CD4-positive, alpha-beta memory T cell (primary cell): ENCODE measurements at regions not wholly inside any gene's neighbourhood (a gene's known extent, or its start where the extent isn't known, plus 50 kb on each side); places are given as distances from the start of the nearest gene placed in this dataset.
A peak's percentile ranks its signal among the peaks of the same experiment; 100 is the strongest.

ENCODE experiments used
- CTCF ChIA-PET: fragments of 350-600 bp; sonication (Branson Sonifier 250); formaldehyde crosslinking; loops from one replicate; lab custom pipeline; 2021; ENCODE audit warnings: inconsistent platforms; ENCODE audit not compliant: partially characterized antibody; lab: Charles Lee
- POLR2A ChIA-PET: fragments of 350-600 bp; sonication (Branson Sonifier 250); formaldehyde crosslinking; loops from one replicate; lab custom pipeline; 2021; ENCODE audit not compliant: partially characterized antibody; lab: Charles Lee
- DNase-seq, 5 donors: peaks; one replicate each; pipeline versions ENCODE4 v3.0.0 to v3.0.0-alpha.2; 2020 to 2022; ENCODE audit warnings: mixed read lengths in 1 of 5
- H3K27ac ChIP-seq: one replicate; pipeline ENCODE4 v1.7.0; 2013; ENCODE audit warnings: low read depth, low read length
- H3K27me3 ChIP-seq: 2 replicates; pipeline ENCODE4 v1.7.0; 2013; ENCODE audit warnings: mild to moderate bottlenecking, low read length, moderate library complexity; ENCODE audit not compliant: insufficient read depth
- H3K36me3 ChIP-seq: 2 replicates; pipeline ENCODE4 v1.7.0; 2013; ENCODE audit warnings: mild to moderate bottlenecking, low read length, moderate library complexity; ENCODE audit not compliant: insufficient read depth
- H3K4me1 ChIP-seq: 2 replicates; pipeline ENCODE4 v1.7.0; 2013; ENCODE audit warnings: mild to moderate bottlenecking, low read length, moderate library complexity; ENCODE audit not compliant: insufficient read depth
- H3K4me3 ChIP-seq, 2 donors: one replicate each; pipeline ENCODE4 v1.7.0; 2013; ENCODE audit warnings: low read length in 2 of 2, mild to moderate bottlenecking in 1 of 2
- H3K9me3 ChIP-seq, 2 donors: one replicate each; pipeline ENCODE4 v1.7.0; 2013; ENCODE audit warnings: low read length in 2 of 2, control low read depth in 1 of 2; ENCODE audit not compliant: control insufficient read depth in 1 of 2
- H3K27ac Mint-ChIP-seq, 7 donors: one replicate each; pipeline ENCODE4 v1.8.0; 2020 to 2021; ENCODE audit warnings: mixed read lengths in 7 of 7, mild to moderate bottlenecking in 6 of 7, inconsistent platforms in 3 of 7, moderate library complexity in 3 of 7
- H3K27me3 Mint-ChIP-seq, 2 donors: one replicate each; pipeline ENCODE4 v1.8.0; 2020 to 2021; ENCODE audit warnings: mixed read lengths in 2 of 2
- H3K36me3 Mint-ChIP-seq, 2 donors: one replicate each; pipeline ENCODE4 v1.8.0; 2020 to 2021; ENCODE audit warnings: mixed read lengths in 2 of 2, inconsistent platforms in 1 of 2, mild to moderate bottlenecking in 1 of 2
- H3K4me1 Mint-ChIP-seq, 4 donors: one replicate each; pipeline ENCODE4 v1.8.0; 2020 to 2021; ENCODE audit warnings: mixed read lengths in 4 of 4, mild to moderate bottlenecking in 1 of 4
- H3K4me3 Mint-ChIP-seq, 8 donors: one replicate each; pipeline ENCODE4 v1.8.0; 2020 to 2021; ENCODE audit warnings: mixed read lengths in 8 of 8, mild to moderate bottlenecking in 7 of 8, moderate library complexity in 6 of 8, inconsistent platforms in 3 of 8
- H3K9me3 Mint-ChIP-seq, 8 donors: one replicate each; pipeline ENCODE4 v1.8.0; 2020 to 2021; ENCODE audit warnings: mixed read lengths in 8 of 8, mild to moderate bottlenecking in 5 of 8, inconsistent platforms in 3 of 8, moderate library complexity in 1 of 8
- intact Hi-C: fragments of 100-400 bp; cut with micrococcal nuclease; formaldehyde crosslinking; loops from one replicate; pipeline ENCODE4 v1.15.1; 2023

DNA sequence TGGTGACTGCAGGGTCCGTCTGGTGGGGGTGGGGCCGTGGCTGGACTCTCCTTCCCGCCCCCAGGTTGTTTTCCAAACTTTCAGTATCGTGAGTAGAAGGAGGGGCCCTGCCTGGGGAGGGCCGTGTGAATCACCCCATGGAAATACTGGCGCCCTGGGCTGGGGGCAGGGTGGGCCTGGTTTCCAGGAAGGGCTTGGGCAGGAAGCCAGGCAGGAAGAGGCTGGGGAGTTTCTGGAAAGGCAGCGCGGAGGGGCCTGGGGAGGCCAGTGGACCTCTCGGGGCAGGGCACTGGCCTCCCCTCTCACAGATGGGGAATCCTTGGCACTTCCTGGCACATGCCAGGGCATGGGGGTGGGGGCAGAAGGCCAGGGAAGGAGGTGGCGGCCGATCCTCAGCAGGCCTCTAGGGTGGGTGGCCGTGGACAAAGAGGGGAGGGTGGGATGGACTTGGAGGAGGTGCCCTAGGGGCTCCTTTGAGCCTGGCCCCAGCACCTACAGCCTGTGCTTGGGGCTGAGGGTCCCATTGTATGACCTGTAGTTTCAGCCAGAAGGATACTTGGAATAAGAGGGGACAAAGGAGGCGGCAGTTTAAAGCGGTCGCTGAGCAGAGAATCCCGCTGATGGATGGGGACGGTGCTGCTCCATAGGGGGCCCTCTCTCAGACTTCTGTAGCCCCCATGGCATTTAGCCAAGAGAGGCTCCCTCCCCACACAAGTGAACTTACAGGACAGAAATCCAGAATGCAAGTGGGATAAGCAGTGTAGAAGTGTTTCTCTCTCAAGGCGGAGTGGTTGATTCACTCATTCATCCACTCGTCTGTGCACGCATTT is 56.5 kb upstream of the GATA2 start:
- intact Hi-C loops: no loop called here
- peaks cover 0 to 2% (median 0%) of the 10 kb centered on the region in 8 donors for H3K9me3 Mint-ChIP-seq
- peaks cover 3% of the 10 kb centered on the region for H3K27me3 ChIP-seq
- H3K36me3 ChIP-seq: no peaks in the 10 kb centered on the region
- H3K27ac ChIP-seq: no peak overlapping the region
- no peaks in the 10 kb centered on the region for H3K9me3 ChIP-seq
- no peaks in the 10 kb centered on the region for H3K4me1 ChIP-seq
- ChIA-PET POLR2A (no interaction called here), CTCF (no interaction called here)
- H3K27me3 Mint-ChIP-seq: peaks cover 28 to 44% of the 10 kb centered on the region in 2 donors
- DNase-seq: no peak
- H3K36me3 Mint-ChIP-seq: peaks cover 0 to 6% of the 10 kb centered on the region in 2 donors
- no peak overlapping the region for H3K27ac Mint-ChIP-seq
- no peak overlapping the region for H3K4me3 ChIP-seq
- H3K4me3 Mint-ChIP-seq: no peak overlapping the region
- peaks cover 2 to 10% (median 5%) of the 10 kb centered on the region in 4 donors for H3K4me1 Mint-ChIP-seq

DNA sequence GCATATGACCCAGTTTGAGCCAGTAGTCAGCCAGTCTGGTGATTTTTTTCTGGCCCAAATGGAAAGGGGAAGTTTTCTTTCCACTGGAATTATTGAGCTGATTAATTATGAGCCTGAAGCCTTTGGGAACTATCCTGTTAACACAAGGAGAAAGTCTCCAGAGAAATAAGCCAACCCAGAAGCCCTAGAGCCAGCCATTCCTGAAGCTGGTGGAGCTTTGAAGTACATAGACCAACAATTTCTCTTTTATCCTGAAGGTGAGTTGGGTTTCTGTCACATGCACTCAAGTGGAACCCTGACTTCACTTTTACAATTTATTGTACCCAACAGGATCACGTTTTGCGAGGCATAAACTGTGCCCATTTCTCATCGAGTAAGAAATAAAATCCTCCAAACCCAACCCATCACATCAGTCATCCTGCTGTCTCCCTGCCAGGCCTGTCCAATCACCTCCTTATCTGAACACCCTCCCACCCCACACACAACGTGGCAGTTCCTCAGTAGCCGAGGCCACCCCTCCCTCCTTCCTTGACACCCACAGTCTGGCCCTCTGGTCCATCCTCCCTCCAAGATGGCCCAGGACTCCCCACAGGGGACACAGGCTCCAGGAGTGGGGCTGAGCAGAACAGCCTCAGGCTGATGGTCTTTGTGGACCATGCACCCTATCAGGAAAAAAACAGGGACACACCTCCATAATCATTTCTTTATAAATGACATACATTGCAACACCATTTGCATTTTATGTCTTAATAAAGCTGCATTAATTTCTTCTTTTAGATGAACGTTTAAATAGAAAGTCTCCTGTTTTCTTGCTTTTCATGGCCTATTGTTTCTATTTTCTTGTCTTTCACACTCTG is 55.7 kb upstream of the GATA2 start:
- H3K9me3 Mint-ChIP-seq: peaks cover 0 to 3% (median under 1%) of the 10 kb centered on the region in 8 donors
- H3K36me3 Mint-ChIP-seq: peaks cover 0 to 3% of the 10 kb centered on the region in 2 donors
- CTCF ChIA-PET: no interaction called here
- intact Hi-C loops: no loop called here
- peaks cover 23 to 38% of the 10 kb centered on the region in 2 donors for H3K27me3 Mint-ChIP-seq
- H3K27ac ChIP-seq: no peak overlapping the region
- H3K4me1 Mint-ChIP-seq: peaks cover 0 to 7% (median 2%) of the 10 kb centered on the region in 4 donors
- H3K4me3 Mint-ChIP-seq: no peak overlapping the region
- peaks cover 3% of the 10 kb centered on the region for H3K27me3 ChIP-seq
- H3K4me1 ChIP-seq: no peaks in the 10 kb centered on the region
- no peak overlapping the region for H3K4me3 ChIP-seq
- DNase-seq: no peak
- no peaks in the 10 kb centered on the region for H3K36me3 ChIP-seq
- POLR2A ChIA-PET: no interaction called here
- H3K27ac Mint-ChIP-seq: no peak overlapping the region
- H3K9me3 ChIP-seq: no peaks in the 10 kb centered on the region

DNA sequence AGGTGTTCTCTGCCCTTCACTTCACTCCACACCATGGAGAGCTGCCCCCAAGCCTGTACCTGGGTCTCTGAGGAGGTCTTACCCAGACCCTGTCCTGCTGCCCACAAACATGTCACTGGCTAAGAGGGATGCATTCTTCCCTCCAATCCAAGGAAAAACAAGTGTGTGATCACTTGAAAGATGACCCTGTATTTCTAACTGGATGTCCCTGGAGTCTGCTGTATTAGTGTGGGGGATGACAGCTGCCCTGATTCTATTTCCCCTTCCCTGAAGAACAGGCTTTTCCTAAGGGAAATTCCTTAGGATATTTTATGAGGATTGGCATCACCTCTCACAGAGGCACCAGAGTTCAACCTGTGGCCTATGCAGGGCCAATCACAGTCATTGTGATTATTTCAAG is 55.0 kb upstream of the GATA2 start:
- POLR2A ChIA-PET: no interaction called here
- CTCF ChIA-PET: no interaction called here

DNA sequence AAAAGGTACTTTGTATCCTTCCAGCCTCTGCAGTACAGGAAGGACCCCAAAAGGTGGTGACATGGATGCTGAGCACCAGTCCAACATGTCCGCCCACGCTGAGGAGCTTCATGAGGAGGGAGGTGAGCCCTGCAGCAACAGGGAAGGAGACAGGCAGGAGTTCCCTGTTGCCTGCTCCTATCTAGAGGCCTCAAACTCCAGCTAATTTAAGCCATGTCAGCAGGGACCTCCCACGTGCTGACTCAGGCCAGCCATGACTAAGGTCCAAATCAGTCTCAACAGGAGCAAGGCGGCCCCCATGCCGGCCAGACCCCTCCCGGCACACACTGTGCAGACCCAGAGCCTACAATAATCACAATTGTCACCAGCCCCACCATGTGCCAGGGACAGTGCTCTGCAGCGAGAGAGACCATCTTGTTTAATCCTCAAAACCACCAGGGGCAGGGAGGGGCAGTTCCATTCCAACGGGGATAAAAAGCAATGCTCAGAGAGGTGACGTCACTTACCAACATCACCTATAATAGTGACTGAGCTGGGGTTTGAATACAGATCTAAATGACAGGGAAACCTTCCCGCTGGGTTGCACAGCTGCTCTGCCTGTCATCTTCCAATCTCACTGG is 54.5 kb upstream of the GATA2 start:
- POLR2A ChIA-PET: no interaction called here
- intact Hi-C loops: no loop called here
- no peak overlapping the region for H3K27ac Mint-ChIP-seq

More for the DNA sequence above, 55.0 kb upstream of the GATA2 start:
- H3K27ac ChIP-seq: no peak overlapping the region
- peaks cover 0 to 3% (median under 1%) of the 10 kb centered on the region in 4 donors for H3K4me1 Mint-ChIP-seq
- H3K36me3 Mint-ChIP-seq: no peaks in the 10 kb centered on the region
- H3K27me3 Mint-ChIP-seq: peaks cover 17 to 37% of the 10 kb centered on the region in 2 donors
- H3K9me3 ChIP-seq: no peaks in the 10 kb centered on the region
- intact Hi-C loops: no loop called here
- no peak overlapping the region for H3K4me3 Mint-ChIP-seq
- no peak overlapping the region for H3K4me3 ChIP-seq
- DNase-seq: no peak
- H3K36me3 ChIP-seq: no peaks in the 10 kb centered on the region
- peak overlapping the region in 1 of 7 donors; percentile 13 for H3K27ac Mint-ChIP-seq
- peaks cover 3% of the 10 kb centered on the region for H3K27me3 ChIP-seq
- H3K4me1 ChIP-seq: no peaks in the 10 kb centered on the region
- H3K9me3 Mint-ChIP-seq: peaks cover 0 to 8% (median 6%) of the 10 kb centered on the region in 8 donors

DNA sequence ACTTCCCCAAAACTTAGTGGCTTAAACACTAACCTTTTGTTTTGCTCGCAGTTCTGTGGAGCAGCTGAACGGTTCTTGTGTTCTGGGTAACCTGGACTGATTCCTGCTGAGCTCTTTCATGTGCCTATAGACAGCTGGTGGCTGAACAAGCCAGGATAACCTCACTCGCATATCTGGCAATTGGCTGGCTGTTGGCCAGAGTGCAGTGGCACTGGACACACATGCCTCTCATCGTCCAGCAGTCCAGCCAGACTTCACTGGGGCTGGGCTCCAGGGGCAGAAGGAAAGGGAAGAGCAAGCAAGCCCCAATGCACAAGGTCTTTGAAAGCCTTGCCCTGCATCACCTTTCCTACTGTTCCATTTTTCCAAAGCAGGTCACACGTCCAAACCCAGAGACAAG is 53.6 kb upstream of the GATA2 start:
- Histone ChIP-seq H3K27me3 (peaks cover 3% of the 10 kb centered on the region), H3K4me3 (no peak overlapping the region), H3K36me3 (no peaks in the 10 kb centered on the region), H3K9me3 (no peaks in the 10 kb centered on the region), H3K27ac (no peak overlapping the region), H3K4me1 (no peaks in the 10 kb centered on the region)
- DNase-seq: no peak
- peaks cover 0 to 14% (median 12%) of the 10 kb centered on the region in 8 donors for H3K9me3 Mint-ChIP-seq
- POLR2A ChIA-PET: no interaction called here
- CTCF ChIA-PET: no interaction called here
- H3K27ac Mint-ChIP-seq: no peak overlapping the region
- H3K4me3 Mint-ChIP-seq: no peak overlapping the region
- intact Hi-C loops: no loop called here
- peaks cover 0 to 3% (median 0%) of the 10 kb centered on the region in 4 donors for H3K4me1 Mint-ChIP-seq
- peaks cover 11 to 37% of the 10 kb centered on the region in 2 donors for H3K27me3 Mint-ChIP-seq
- peaks cover 0 to 8% of the 10 kb centered on the region in 2 donors for H3K36me3 Mint-ChIP-seq

More for the DNA sequence above, 54.5 kb upstream of the GATA2 start:
- Mint-ChIP-seq H3K9me3 (peaks cover 0 to 14% (median 11%) of the 10 kb centered on the region in 8 donors), H3K27me3 (peaks cover 12 to 36% of the 10 kb centered on the region in 2 donors), H3K36me3 (peaks cover 0 to 5% of the 10 kb centered on the region in 2 donors), H3K4me1 (peaks cover 0 to 3% (median 0%) of the 10 kb centered on the region in 4 donors), H3K4me3 (no peak overlapping the region)
- Histone ChIP-seq H3K4me3 (no peak overlapping the region), H3K36me3 (no peaks in the 10 kb centered on the region), H3K27me3 (peaks cover 3% of the 10 kb centered on the region), H3K4me1 (no peaks in the 10 kb centered on the region), H3K27ac (no peak overlapping the region), H3K9me3 (no peaks in the 10 kb centered on the region)
- DNase-seq: no peak
- CTCF ChIA-PET: no interaction called here

DNA sequence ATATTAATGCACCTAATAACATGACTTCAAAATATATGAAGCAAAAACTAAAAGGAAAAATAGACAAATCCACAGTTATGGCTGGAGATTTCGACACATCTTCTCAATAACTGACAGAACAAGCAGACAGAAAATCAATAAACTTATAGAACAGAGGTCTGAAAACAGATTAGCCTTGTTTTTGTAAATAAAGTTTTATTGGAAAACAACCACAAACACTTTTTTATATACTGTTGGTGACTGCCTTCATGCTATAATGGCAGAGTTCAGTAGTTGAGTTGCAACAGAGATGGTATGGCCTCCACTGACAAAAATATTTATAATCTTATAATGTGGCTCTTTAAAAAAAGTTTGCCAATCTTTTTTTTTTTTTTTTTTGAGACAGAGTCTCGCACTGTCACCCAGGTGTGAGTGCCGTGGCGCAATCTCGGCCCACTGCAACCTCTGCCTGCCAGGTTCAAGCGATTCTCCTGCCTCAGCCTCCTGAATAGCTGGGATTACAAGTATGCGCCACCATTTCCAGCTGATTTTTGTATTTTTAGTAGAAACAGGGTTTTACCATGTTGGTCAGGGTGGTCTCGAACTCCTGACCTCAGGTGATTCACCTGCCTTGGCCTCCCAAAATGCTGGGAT is 52.2 kb upstream of the GATA2 start:
- POLR2A ChIA-PET: no interaction called here
- Mint-ChIP-seq H3K27ac (no peak overlapping the region), H3K4me1 (no peaks in the 10 kb centered on the region)

More for the DNA sequence above, 52.2 kb upstream of the GATA2 start:
- Histone ChIP-seq H3K36me3 (no peaks in the 10 kb centered on the region), H3K4me1 (no peaks in the 10 kb centered on the region), H3K4me3 (no peak overlapping the region), H3K27ac (no peak overlapping the region), H3K9me3 (no peaks in the 10 kb centered on the region), H3K27me3 (peaks cover 3% of the 10 kb centered on the region)
- H3K27me3 Mint-ChIP-seq: peaks cover 4 to 39% of the 10 kb centered on the region in 2 donors
- CTCF ChIA-PET: no interaction called here
- peaks cover 0 to 8% of the 10 kb centered on the region in 2 donors for H3K36me3 Mint-ChIP-seq
- H3K4me3 Mint-ChIP-seq: no peak overlapping the region
- H3K9me3 Mint-ChIP-seq: peaks cover 0 to 19% (median 12%) of the 10 kb centered on the region in 8 donors
- no peak for DNase-seq
- intact Hi-C loops: no loop called here
